ENCODE measurements at regions not wholly inside any gene's neighbourhood (a gene's known extent, or its start where the extent isn't known, plus 50 kb on each side); places are given as distances from the start of the nearest gene placed in this dataset.

- DNase-seq: no peak
Observed at GRCh38 chr2:13542061-13542460, 825.3 kb downstream of the TRIB2 start.

- DNase-seq: no peak
Observed at GRCh38 chr2:13542642-13543041, 825.9 kb downstream of the TRIB2 start.

- DNase-seq: no peak
Observed at GRCh38 chr2:13543550-13543949, 826.8 kb downstream of the TRIB2 start.

- DNase-seq: no peak
Observed at GRCh38 chr2:13545320-13545719, 828.6 kb downstream of the TRIB2 start.

GRCh38 chr2:13546131-13546530 lies 829.4 kb downstream of the TRIB2 start:
- DNase-seq: no peak

- no peak for DNase-seq
Observed at GRCh38 chr2:13550285-13551231, 833.8 kb downstream of the TRIB2 start.

GRCh38 chr2:13558368-13558767 lies 841.6 kb downstream of the TRIB2 start:
- DNase-seq: peak; percentile 46

- no peak for DNase-seq
Observed at GRCh38 chr2:13560322-13560721, 843.6 kb downstream of the TRIB2 start.

- DNase-seq: peak; percentile 6
Observed at GRCh38 chr2:13572466-13572865, 855.7 kb downstream of the TRIB2 start.

- DNase-seq: no peak
Observed at GRCh38 chr2:13574831-13575230, 858.1 kb downstream of the TRIB2 start.

GRCh38 chr2:13576406-13577036 lies 859.8 kb downstream of the TRIB2 start:
- DNase-seq: no peak

- DNase-seq: no peak
Observed at GRCh38 chr2:13578547-13578946, 861.8 kb downstream of the TRIB2 start.

- no peak for DNase-seq
Observed at GRCh38 chr2:13581471-13581870, 864.7 kb downstream of the TRIB2 start.

GRCh38 chr2:13583609-13584008 lies 866.9 kb downstream of the TRIB2 start:
- peak; percentile 39 for DNase-seq

GRCh38 chr2:13584020-13584419 lies 867.3 kb downstream of the TRIB2 start:
- no peak for DNase-seq

- no peak for DNase-seq
Observed at GRCh38 chr2:13585732-13586131, 869.0 kb downstream of the TRIB2 start.

- DNase-seq: no peak
Observed at GRCh38 chr2:13596233-13596632, 879.5 kb downstream of the TRIB2 start.

GRCh38 chr2:13597176-13597575 lies 880.4 kb downstream of the TRIB2 start:
- DNase-seq: no peak

GRCh38 chr2:13601506-13601905 lies 884.8 kb downstream of the TRIB2 start:
- DNase-seq: no peak

GRCh38 chr2:13604951-13605661 lies 888.4 kb downstream of the TRIB2 start:
- DNase-seq: no peak

GRCh38 chr2:13607139-13607538 lies 890.4 kb downstream of the TRIB2 start:
- DNase-seq: no peak

GRCh38 chr2:13611939-13612338 lies 895.2 kb downstream of the TRIB2 start:
- no peak for DNase-seq

- no peak for DNase-seq
Observed at GRCh38 chr2:13616059-13616458, 899.3 kb downstream of the TRIB2 start.

Data from fibroblast of skin of abdomen (primary cell).